Ureter (tissue), 1 donor: ENCODE measurements at regions not wholly inside any gene's neighbourhood (a gene's known extent, or its start where the extent isn't known, plus 50 kb on each side); places are given as distances from the start of the nearest gene placed in this dataset.
"Not testable (repeated sequence)": the region's sequence is repeated elsewhere in the genome, so short reads cannot be mapped to it uniquely, and the experiment has no call there.

ENCODE experiments used
- DNase-seq: peaks from one replicate; pipeline ENCODE4 v3.0.0-alpha.2; 2020; ENCODE audit warnings: low spot score
- donor health status: DM: yes; HTN: yes; CAD: no.

DNA sequence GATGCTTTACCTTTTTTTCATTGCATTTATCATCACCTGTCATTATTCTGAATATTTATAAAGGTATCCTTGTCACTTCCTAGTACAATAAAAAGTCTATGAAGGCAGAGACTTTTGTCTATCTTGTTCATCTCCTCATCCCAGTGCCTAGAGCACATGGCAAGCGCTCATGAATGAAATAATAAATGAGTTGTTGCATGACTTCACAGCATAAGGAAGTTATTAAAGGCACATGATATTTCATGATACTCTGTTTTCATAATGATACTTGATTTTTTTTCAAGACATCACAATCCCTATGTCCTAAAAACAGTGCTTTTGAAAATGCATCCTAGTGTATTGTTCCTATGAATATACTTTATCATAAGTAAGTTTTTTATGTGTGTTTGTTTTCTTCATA lies 310.6 kb upstream of the RSPO3 start:
- no peak for DNase-seq

DNA sequence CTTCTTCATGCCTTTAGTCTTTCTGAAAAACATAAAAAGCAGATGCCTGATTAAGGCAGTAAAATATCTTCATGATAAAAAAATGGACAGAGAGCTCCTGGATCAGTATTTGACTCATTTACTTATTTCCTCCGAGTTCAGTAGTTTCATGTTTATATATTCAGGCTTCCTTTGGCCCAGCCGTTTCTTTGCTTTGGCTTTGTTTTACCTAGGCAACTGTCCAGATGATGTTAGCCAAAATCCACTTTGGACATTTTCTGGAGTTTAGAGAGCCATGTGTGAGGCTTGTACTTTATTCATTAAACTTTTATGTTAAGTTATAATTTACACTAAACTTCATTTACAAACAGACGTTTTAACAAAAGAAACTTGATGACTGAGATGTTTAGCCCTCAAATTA lies 307.1 kb upstream of the RSPO3 start:
- DNase-seq = peak; percentile 43

DNA sequence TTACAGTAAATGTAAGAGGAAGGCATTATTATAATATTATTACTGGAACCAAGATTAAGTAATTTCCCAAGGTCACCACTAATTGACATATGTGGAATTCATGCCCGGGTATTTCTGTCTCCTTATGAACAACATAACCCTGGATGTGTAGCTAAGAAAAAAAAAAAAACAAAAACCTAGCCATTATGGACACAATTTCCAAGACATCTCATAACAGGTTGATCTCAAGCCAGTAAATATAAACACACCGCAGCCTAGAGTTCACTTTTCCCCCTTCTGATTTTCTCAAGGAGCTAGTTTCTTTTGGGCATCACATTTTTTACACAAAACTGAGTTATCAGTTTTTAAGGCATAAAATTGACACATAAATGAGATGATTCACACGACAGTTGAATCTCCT lies 306.5 kb upstream of the RSPO3 start:
- no peak for DNase-seq

DNA sequence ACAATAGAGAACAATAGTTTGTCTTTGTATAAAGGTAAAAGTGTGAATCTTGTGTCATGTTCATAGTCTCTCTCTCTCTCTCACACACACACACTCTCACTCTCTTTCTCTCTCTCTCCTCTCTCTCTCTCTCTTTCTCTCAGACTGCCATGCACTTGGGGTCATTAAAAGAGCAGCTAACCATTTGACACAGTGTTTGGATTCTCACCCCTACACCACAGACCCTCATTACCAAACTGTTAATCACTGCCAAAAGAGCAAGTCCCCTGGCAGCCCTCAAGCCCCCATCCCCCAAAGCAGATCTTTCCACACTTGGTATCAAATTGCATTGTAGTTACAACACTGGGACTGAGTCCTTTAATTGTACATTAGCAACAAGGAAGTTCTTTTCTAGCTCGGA lies 305.8 kb upstream of the RSPO3 start:
- no peak for DNase-seq

DNA sequence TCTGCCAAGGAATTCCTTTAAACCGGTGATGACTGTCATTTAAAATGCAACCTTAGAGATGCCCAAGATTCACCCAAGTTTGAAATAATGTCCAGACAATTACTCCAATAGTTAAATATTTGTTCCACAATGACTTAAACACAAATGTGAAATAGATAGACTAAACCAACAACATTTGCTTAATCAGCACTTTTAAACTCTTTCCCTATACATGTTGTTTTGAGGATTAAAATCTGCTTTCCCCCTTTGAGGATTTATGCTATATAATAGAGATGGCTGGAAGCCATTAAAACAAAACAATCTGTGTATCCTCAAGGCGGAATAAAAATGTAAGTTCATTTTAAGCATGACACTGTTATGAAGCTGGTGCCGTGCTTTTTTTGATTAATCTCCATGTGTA lies 297.8 kb upstream of the RSPO3 start:
- no peak for DNase-seq

DNA sequence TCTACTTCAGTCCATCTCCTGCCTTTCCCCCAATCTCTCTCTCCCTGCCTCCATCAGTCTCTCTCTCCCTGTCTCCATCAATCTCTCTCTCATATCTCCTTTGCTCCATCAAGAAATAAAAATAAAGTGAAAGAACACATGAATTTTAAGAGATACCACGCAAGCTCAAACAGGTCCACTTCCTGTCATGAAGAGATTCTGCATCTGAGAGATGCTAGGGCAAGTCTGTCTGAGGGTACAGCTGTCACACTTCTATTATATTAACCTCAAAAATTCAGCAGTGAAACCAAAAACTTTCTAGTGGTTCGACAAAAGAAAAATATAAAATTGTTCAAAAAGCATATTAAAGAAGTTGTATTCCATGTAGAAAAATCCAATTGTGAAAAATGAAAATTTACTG lies 296.8 kb upstream of the RSPO3 start:
- DNase-seq = no peak

DNA sequence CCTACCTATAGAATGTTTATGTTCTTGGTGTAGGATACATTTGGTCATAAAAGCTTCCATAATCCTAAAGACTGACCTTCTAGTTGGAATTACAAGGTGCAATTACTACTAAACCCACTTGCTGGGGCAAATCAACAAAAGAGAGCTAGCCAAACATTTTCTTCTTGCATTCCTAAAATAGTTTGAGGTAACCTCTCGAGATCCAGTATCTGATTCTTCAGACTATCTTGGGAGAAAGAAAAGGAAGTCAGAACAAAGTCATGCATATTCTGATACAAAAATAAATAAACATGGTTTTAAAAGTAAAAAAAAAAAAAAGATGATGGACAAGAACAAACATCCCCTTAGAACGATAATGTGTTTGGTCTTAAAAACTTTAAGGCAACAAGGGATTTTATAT lies 294.2 kb upstream of the RSPO3 start:
- DNase-seq = no peak

DNA sequence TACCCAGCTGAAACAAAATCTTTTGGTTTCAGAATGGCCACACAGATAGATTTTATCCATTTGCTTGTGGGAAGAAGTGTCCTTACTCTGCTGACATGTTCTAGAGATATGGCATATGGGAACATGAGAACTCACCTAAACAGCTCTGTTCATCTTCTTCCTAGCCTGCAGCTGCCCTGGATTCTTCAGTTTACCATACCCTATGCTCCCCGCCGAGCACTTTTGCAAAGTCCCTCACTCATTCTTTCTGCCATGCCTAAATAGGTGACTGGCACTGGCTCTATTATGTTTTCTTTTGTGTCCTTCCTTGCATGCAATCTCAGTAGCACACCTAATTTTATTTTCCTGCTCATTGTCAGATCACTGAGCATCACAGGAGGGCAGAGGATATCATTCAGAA lies 293.7 kb upstream of the RSPO3 start:
- DNase-seq = no peak

DNA sequence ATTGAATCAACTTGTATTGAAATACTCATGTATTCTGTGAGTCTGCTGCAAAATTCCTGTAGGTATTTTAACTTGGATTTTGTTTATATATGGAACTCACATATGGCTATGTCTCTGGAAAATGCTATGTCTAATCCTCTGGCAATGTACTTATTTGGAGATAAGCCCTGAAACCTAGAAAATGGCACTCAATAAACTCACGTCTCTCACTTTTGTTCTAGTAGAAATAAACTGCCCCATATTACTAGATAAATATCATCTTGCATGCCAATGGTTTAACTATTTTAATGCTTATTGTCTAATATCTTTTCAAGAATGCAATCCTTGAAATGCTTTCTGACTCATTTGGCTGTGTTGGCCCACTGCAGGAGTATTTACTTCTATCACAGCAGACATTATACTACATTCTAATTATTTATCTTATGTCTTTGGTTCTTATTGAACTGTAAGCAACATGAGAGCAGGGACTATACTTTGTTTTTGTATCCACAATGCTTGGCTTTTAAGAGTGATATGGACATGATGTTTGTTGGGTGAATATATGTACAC lies 292.2 kb upstream of the RSPO3 start:
- DNase-seq = no peak

DNA sequence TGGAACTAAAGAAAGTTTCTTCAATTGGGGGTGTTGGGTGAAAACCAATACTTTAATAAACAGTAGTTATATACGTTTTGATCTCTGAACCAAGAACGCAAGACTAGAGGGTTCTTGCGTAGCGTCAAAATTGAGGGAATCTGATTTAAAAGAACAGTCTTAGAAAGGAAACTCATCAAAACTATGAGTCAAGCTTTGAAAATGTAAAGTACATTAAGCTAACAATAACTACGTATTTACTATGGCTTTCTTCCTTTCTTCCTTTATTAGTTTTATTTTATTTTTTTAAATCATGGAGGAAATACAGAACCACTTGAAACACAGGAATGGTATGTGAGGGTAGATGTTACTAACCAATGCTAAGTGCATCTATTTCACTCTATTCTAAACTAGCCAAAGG lies 287.0 kb upstream of the RSPO3 start:
- DNase-seq = no peak

DNA sequence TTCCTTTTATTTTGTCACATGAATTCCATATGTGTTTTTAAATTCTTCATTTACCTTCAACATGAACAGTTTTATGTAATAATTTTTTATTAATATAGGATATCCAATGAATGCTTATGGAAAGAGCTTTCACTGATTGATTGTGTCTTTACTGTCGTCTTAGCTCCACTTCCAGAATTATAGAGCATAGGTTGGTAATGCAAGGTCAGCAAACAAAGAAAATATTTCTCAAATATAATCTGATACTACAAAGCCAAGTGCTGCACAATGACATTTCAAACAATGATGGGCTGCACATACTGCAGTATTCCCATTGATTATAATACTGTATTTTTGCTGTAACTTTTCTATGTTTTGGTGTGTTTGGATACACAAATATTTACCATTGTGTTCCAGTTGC lies 275.7 kb upstream of the RSPO3 start:
- DNase-seq = no peak

DNA sequence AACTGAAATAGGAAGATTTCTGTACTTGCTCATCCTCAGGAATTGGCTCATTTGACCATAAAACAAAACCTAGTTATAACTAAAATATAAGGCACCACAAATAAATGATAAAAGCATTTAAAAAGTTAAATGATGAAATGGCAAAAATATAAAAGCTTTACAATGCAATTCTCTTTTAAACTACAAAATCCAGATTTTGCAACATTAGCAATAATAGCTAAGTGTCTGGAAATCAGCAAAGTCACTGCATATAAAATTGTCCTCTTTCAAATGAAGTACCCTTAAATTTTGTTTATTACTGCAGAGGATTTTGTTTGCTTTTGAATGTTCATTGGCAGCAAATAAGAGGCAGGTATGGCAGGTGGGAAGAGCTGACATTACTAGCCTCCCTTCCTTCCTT lies 270.4 kb upstream of the RSPO3 start:
- no peak for DNase-seq

DNA sequence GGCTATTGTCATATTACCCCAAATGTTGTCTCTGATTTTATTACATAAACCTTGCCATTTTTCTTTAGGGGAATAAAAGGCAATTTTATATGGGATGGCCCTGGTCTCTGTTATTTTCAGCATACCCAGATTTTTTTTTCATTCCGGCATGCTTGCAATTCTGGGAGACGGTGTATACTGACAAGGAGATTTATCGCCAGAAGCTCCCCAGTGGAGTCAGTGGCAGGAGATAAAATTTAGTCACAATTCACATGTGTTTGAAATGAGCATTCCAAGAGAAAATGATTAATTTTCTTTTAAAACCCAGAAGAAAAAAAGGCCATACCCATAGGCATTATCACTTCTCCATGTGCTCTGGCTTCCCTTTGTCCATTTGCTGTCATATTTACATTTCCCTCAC lies 250.8 kb upstream of the RSPO3 start:
- DNase-seq = no peak

DNA sequence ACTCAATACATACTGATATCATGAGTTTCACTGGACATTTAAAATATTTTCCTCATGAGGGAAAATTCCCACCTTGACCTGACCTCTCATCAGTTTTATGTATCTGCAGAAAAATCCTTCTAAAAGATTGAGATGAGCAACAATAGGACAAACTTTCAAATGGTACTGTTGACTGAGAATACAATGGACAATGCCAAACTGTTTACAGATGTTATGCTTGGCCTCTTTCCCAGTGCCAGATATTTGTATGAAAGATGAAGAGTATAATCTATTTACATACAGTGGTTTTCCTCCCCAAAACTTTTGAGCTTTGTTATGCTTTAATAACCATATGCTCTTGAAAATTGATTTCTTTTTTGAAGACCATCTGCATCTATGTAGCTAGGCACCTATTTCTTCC lies 245.1 kb upstream of the RSPO3 start:
- DNase-seq = no peak

DNA sequence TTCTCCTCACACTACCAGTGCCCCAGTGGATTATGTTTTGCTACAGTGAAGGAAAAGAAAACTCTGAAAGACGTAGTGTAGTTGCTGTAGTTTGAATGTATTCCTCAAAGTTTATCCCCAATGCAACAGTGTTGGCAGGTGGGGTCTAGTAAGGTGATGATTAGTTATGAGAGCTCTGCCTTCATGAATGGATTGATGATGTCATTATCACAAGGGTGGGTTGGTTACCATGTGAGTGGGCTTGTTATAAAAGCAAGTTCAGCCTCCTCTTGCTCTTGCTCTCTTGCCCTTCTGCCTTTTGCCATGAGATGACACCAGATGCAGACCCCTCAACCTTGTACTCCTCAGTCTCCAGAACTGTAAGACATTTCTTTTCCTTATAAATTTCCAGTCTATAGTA lies 244.7 kb upstream of the RSPO3 start:
- DNase-seq = no peak

DNA sequence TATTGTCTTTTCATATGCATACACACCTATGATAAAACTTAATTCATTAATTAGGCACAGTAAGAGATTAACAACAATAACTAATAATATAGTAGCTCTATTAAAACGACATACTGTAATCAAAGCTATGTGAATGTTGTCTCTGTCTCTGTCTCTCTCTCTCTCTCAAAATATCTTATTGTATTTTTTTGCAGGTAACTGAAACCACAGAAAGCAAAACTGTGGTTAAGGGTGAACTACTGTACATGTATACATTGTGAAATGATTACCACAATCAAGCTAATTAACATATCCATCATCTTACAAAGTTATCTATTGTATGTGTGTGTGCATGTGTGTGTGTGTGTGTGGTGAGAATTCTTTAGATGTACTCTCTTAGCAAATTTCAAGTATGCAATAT lies 242.0 kb upstream of the RSPO3 start:
- no peak for DNase-seq

DNA sequence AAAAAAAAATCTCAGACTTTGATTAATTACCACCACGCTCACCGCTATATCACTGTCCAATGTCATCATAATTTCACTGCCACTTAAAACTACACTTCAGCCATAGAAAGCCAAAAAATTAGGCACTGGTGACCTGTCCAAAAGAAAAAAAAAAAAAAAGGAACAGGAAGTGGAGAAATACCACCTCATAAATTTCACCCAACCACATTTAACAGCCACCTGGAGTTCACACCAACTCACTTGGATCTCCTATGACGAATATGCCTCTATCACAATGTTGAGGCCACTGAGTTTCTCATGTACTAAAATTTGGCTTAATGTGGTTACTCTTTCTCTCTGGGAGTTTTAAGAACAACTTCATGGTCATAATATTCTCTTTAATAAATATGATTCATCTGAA lies 237.5 kb upstream of the RSPO3 start:
- no peak for DNase-seq

DNA sequence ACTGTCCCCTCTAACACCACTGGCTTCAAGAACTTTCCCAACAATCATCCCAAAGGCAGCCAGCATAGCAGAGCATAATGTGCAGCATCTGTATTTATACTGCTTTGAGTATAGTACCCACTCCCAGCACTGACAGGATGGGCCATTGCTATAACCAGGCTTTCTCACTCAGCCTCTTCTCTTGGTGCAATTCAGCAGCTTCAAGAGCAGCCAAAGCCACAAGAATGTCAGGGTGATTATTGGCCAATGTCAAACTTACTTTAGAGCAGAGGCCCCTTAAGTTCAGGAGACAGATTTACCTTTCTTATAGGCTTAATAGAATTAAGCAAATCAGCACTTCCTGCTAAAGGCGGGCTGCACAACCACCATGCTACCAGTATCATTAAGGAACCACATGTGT lies 232.4 kb upstream of the RSPO3 start:
- no peak for DNase-seq

DNA sequence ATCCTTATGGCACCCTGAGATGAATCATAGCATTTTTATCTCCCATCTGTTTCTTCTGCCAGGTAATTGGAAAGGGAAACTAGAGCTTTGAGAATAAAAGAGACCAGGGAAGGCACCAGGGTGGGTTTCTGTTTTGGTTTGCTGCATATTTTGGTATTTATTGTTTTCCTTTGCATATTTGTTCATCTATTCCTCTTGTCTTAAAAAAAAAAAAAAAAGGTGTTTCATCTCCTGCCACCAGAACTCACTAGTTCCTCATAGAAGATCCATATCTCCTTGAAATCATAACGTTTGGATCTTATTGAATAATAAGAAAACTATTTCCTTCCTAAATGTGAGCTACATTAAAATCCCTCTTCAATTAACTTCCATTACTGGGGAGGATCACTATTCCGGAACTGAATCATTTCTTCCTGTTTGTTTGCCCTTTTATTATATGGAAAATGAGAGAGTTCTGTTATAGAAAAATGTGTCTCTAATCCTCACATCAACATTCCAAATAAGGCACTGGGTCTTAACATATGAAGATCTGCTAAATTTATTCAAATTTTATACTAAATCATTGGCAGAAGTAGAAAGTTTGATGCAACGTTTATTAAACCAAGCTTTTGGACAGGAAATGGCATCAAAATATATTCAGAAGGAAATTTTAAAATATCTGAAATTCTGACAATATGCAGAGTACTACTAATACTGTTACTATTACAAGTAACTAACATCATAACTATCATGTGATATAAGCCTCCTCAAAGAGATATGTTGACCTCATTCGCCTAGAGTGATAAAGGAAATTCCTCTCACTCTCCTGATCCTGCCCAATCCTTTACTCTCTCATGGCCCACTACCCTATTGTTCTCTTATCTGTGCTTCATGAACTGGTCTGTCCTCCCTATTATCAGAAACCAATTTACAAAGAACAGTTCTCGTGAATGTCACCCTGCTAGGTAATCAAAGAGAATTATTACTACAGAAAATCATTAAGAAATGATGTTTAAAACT lies 229.4 kb upstream of the RSPO3 start:
- DNase-seq = no peak

DNA sequence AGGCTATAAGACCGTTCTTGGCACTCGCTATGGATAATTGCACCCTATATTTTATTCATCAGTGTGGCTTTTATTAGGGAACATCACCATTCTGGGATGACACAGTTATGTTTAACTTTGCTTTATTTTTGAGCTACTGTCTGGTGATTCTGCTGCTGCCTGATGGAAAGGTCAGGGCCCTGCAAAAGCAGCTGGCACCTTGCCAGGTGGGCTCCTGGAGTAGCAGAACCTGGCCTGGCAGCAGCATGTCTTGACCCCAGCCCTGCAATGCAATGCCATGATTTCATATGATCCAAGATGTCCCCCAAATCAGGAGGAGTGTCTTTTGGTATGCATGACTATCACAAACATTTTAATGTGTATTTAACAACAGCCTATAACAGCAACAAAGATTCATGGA lies 228.4 kb upstream of the RSPO3 start:
- DNase-seq = no peak

DNA sequence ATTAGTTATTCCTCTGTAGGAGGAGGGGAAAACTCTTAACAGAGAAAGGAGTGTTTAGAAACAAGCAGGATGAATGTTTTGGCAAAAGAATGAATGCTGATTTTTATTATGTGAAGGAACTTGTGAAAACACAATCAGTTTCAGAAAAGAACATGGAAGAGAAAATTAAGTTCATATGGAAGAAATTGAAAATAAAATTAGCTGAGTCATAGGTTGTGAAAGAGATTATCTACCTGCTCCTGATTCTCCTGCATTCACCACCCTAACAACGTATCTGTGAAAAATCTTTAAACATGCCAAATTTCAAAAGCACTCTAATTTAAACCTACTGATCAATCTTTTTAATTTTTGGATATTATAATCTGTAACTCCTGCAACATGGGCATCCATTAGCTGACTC lies 227.3 kb upstream of the RSPO3 start:
- DNase-seq = no peak

DNA sequence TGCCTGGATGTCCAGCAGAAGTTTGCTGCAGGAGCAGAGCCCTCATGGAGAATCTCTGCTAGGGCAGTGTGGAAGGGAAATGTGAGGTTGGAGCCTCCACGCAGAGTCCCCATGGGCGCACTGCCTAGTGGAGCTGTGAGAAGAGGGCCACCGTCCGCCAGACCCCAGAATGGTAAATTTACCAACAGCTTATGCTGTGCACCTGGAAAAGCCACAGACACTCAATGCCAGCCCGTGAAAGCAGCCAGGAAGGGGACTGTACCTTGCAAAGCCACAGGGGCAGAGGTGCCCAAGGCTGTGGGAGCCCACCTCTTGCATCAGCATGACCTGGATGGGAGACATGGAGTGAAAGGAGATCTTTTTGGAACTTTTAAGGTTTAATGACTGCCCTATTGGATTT lies 225.6 kb upstream of the RSPO3 start:
- DNase-seq = not testable (repeated sequence)

DNA sequence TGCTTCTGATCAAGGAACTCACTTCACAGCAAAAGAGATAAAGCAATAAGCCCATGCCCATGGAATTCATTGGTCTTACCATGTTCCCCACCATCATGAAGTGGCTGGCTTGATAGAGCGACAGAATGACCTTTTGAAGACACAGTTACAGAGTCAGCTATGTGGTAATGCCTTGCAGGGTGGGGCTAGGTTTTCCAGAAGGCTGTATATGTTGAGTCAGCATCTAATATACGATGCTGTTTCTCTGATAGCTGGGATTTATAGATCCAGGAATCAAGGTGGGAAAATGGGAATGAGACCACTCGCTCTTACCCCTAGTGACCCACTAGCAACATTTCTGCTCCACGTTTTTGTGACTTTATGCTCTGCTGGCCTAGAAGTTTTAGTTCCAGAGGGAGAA lies 220.7 kb upstream of the RSPO3 start:
- DNase-seq = no peak

DNA sequence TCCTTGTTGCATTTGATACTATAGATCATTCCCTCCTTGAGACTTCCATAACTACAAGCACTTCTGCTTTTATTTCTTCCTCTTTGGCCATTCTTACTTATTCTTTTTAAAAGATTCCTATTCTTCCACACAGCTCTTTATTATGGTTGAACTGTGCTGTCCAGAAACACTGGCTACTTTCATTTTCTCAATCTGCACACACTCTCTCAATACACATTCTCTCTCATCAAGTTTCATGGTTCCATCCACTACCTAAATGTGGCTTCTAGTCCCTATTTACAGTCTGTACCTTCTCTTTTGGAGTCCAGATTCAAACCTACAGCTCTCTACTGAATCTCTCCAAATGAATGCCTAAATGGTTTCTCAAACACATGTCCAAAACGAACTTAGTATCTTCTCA lies 214.3 kb upstream of the RSPO3 start:
- DNase-seq = no peak
